ENCODE measurements at regions not wholly inside any gene's neighbourhood (a gene's known extent, or its start where the extent isn't known, plus 50 kb on each side); places are given as distances from the start of the nearest gene placed in this dataset.
"Not testable (repeated sequence)": the region's sequence is repeated elsewhere in the genome, so short reads cannot be mapped to it uniquely, and the experiment has no call there.

DNA sequence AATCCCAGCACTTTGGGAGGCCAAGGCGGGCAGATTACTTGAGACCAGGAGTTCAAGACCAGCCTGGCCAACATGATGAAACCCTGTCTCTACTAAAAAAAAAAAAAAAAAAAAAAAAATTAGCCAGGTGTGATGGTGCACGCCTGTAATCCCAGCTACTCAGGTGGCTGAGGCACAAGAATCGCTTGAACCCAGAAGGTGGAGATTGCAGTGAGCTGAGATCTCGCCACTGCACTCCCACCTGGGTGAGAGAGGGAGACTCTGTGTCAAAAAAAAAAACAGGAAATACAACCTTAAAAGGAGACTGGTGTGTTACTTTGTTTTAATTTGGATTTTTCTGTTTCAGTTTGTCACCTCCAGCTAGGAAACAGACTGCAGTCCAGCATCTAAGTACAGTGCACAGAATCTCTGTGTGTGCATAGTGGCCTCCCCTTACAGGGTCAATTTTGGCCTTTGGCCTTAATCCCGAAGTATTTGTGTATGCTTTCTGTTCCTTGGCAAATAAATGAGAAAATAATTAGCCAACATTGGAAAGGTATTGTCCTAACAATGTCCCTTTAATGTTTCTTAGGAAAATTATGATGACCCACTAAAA lies 266.1 kb downstream of the GOLGA6L6 start:
- TF ChIP-seq, protein P1, sequence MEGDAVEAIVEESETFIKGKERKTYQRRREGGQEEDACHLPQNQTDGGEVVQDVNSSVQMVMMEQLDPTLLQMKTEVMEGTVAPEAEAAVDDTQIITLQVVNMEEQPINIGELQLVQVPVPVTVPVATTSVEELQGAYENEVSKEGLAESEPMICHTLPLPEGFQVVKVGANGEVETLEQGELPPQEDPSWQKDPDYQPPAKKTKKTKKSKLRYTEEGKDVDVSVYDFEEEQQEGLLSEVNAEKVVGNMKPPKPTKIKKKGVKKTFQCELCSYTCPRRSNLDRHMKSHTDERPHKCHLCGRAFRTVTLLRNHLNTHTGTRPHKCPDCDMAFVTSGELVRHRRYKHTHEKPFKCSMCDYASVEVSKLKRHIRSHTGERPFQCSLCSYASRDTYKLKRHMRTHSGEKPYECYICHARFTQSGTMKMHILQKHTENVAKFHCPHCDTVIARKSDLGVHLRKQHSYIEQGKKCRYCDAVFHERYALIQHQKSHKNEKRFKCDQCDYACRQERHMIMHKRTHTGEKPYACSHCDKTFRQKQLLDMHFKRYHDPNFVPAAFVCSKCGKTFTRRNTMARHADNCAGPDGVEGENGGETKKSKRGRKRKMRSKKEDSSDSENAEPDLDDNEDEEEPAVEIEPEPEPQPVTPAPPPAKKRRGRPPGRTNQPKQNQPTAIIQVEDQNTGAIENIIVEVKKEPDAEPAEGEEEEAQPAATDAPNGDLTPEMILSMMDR (conservative IDR thresholded peaks at IDR 0.05; ENCODE audit: low read depth, low read length) = not testable (repeated sequence)
- TF ChIP-seq, protein P2, sequence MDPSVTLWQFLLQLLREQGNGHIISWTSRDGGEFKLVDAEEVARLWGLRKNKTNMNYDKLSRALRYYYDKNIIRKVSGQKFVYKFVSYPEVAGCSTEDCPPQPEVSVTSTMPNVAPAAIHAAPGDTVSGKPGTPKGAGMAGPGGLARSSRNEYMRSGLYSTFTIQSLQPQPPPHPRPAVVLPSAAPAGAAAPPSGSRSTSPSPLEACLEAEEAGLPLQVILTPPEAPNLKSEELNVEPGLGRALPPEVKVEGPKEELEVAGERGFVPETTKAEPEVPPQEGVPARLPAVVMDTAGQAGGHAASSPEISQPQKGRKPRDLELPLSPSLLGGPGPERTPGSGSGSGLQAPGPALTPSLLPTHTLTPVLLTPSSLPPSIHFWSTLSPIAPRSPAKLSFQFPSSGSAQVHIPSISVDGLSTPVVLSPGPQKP (IDR thresholded peaks at IDR 0.05; ENCODE audit: borderline replicate concordance, low read depth, low read length) = not testable (repeated sequence)
- not testable (repeated sequence) for TF ChIP-seq POLR2A (IDR thresholded peaks at IDR 0.05; ENCODE audit: low read depth, low read length); FOS (IDR thresholded peaks at IDR 0.05; ENCODE audit: low read depth, low read length); MAZ (IDR thresholded peaks at IDR 0.05; ENCODE audit: borderline replicate concordance, low read depth, low read length); RFX5 (IDR thresholded peaks at IDR 0.05; ENCODE audit: low read depth, low read length); RAD21 (IDR thresholded peaks at IDR 0.05; ENCODE audit: low read length); MAFK (IDR thresholded peaks at IDR 0.05; ENCODE audit: low read depth, low read length); MXI1 (IDR thresholded peaks at IDR 0.05; ENCODE audit: borderline replicate concordance, low read depth, low read length); BHLHE40 (IDR thresholded peaks at IDR 0.05; ENCODE audit: low read depth, low read length)
- TF ChIP-seq, protein P3, sequence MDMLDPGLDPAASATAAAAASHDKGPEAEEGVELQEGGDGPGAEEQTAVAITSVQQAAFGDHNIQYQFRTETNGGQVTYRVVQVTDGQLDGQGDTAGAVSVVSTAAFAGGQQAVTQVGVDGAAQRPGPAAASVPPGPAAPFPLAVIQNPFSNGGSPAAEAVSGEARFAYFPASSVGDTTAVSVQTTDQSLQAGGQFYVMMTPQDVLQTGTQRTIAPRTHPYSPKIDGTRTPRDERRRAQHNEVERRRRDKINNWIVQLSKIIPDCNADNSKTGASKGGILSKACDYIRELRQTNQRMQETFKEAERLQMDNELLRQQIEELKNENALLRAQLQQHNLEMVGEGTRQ (IDR thresholded peaks at IDR 0.05; ENCODE audit: low read depth, low read length) = not testable (repeated sequence)
